Colonic mucosa (tissue), 4 donors: ENCODE measurements at regions not wholly inside any gene's neighbourhood (a gene's known extent, or its start where the extent isn't known, plus 50 kb on each side); places are given as distances from the start of the nearest gene placed in this dataset.

Experiments
- DNase-seq: peaks from one replicate; pipeline ENCODE4 v3.0.0-alpha.2; 2020
- H3K27ac ChIP-seq: fragments of 200-600 bp; one replicate; pipeline ENCODE4 v1.8.0; 2021
- H3K27me3 ChIP-seq: fragments of 200-600 bp; one replicate; pipeline ENCODE4 v1.8.0; 2021
- H3K36me3 ChIP-seq: fragments of 200-600 bp; one replicate; pipeline ENCODE4 v1.8.0; 2021
- H3K4me1 ChIP-seq: fragments of 200-600 bp; one replicate; pipeline ENCODE4 v1.8.0; 2021; ENCODE audit warnings: mild to moderate bottlenecking
- H3K4me3 ChIP-seq: fragments of 200-600 bp; one replicate; pipeline ENCODE4 v1.8.0; 2021
- H3K9ac ChIP-seq, 2 donors: one replicate each; pipeline ENCODE4 v1.7.0; 2013; ENCODE audit warnings: control low read depth in 2 of 2, low read depth in 2 of 2, low read length in 2 of 2
- H3K9me3 ChIP-seq: fragments of 200-600 bp; one replicate; pipeline ENCODE4 v1.8.0; 2021
- intact Hi-C: fragments of 100-400 bp; cut with DNase I; formaldehyde crosslinking; loops from one replicate; pipeline ENCODE4 v1.14.1; 2022
- TF ChIP-seq, protein P1 (sequence below): fragments of 200-600 bp; IDR thresholded peaks from one replicate; pipeline ENCODE4 v1.8.0; 2022; ENCODE audit warnings: antibody characterized with exemption, mild to moderate bottlenecking
- donor health status: healthy.
- donor health status: DM: no; HTN: no; CAD: no.
- donor health status: DM: no; HTN: no; CAD: no.

DNA sequence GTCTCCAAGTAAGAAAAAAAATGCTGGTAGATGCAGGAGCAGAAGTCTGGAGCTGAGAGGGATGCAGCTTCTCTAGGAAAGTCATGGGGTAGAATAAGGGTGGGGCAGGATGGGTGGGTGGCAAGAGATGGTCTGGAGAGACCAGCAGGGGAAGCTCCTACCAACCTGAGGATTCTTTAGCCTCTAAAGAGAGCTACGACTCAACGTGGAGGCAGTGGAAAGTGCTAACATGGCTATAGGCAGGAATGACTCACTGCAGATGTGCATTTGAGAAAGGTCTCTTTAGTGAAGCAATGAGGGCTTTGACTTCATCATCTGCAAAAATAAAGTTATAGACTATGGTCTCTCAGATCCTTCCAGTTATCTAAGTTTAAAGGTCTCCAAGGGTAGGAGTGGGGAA, 722.8 kb upstream of the RAB6C start:
- no peaks in the 10 kb centered on the region for H3K27me3 ChIP-seq
- H3K9me3 ChIP-seq: no peaks in the 10 kb centered on the region
- no peaks in the 10 kb centered on the region for H3K4me1 ChIP-seq
- no peak overlapping the region for H3K27ac ChIP-seq
- TF ChIP-seq, protein P1, sequence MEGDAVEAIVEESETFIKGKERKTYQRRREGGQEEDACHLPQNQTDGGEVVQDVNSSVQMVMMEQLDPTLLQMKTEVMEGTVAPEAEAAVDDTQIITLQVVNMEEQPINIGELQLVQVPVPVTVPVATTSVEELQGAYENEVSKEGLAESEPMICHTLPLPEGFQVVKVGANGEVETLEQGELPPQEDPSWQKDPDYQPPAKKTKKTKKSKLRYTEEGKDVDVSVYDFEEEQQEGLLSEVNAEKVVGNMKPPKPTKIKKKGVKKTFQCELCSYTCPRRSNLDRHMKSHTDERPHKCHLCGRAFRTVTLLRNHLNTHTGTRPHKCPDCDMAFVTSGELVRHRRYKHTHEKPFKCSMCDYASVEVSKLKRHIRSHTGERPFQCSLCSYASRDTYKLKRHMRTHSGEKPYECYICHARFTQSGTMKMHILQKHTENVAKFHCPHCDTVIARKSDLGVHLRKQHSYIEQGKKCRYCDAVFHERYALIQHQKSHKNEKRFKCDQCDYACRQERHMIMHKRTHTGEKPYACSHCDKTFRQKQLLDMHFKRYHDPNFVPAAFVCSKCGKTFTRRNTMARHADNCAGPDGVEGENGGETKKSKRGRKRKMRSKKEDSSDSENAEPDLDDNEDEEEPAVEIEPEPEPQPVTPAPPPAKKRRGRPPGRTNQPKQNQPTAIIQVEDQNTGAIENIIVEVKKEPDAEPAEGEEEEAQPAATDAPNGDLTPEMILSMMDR: no peak
- intact Hi-C loops: no loop called here
- no peaks in the 10 kb centered on the region for H3K36me3 ChIP-seq
- no peak overlapping the region for H3K9ac ChIP-seq
- no peak overlapping the region for H3K4me3 ChIP-seq
- no peak for DNase-seq

DNA sequence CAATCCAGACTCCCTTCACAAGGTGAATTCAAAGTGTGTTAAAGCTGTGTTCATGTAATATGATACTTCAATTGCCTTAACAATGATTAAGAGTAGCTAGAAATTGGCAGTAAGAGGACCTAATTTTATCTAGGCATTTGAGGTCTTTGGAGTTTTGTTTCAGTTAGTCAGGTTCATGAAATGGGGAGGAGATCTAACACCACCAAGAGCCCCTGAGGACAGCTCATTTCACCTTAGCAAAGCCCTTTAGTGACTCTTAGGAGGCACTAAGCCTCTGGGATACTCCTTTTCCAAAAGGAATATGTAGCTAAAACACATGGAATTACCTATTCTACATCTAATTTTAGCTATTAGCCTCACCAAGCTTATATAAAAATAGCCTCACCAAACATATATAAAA, 716.5 kb upstream of the RAB6C start:
- Histone ChIP-seq H3K27me3 (no peaks in the 10 kb centered on the region), H3K9ac (no peak overlapping the region), H3K9me3 (no peaks in the 10 kb centered on the region), H3K4me1 (no peaks in the 10 kb centered on the region), H3K36me3 (no peaks in the 10 kb centered on the region), H3K27ac (no peak overlapping the region), H3K4me3 (no peak overlapping the region)
- TF ChIP-seq, protein P1: no peak
- DNase-seq: no peak
- intact Hi-C loops: no loop called here

DNA sequence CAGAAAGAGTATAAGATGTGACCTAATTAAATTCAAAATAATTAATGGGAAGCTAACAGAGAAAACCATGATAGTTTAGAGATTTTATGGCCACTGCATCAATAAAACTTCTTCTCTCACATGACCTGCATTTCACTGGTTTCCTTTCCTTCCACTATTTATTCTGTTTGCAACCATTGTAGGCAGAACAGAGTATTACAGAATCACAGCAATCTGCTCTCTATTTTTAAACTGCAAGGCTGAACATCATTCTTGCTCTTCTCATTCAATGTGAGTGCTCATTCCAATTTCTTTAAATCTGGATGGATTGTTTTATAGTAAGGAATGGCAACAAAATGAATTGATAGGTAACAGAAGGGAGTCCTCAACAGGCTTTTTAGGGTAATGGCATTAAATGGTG, 715.5 kb upstream of the RAB6C start:
- TF ChIP-seq, protein P1: no peak
- H3K27ac ChIP-seq: no peak overlapping the region
- H3K9me3 ChIP-seq: no peaks in the 10 kb centered on the region
- no peak for DNase-seq
- no peak overlapping the region for H3K9ac ChIP-seq
- H3K27me3 ChIP-seq: no peaks in the 10 kb centered on the region
- no peaks in the 10 kb centered on the region for H3K36me3 ChIP-seq
- intact Hi-C loops: no loop called here
- H3K4me3 ChIP-seq: no peak overlapping the region
- H3K4me1 ChIP-seq: no peaks in the 10 kb centered on the region

DNA sequence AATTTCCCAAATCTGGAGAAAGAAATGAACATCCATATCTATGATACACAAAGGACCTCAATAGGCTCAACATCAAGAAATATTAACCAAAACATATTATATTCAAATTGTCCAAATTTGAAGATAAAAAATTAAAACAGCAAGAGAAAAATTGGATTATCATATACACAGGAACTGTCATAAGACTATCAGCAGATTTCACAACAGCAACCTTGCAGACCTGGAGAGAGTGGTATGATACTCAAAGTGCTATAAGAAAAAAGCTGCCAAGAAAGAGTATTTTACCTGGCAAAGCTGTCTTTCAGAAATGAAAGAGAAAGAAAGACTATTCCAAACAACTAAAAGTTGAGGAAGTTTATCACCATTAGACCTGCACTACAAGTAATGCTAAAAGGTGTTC, 711.9 kb upstream of the RAB6C start:
- Histone ChIP-seq H3K27ac (no peak overlapping the region), H3K4me1 (no peaks in the 10 kb centered on the region), H3K9ac (no peak overlapping the region), H3K4me3 (no peak overlapping the region), H3K9me3 (no peaks in the 10 kb centered on the region), H3K27me3 (no peaks in the 10 kb centered on the region), H3K36me3 (no peaks in the 10 kb centered on the region)
- TF ChIP-seq, protein P1: no peak
- DNase-seq: no peak
- intact Hi-C loops: no loop called here

DNA sequence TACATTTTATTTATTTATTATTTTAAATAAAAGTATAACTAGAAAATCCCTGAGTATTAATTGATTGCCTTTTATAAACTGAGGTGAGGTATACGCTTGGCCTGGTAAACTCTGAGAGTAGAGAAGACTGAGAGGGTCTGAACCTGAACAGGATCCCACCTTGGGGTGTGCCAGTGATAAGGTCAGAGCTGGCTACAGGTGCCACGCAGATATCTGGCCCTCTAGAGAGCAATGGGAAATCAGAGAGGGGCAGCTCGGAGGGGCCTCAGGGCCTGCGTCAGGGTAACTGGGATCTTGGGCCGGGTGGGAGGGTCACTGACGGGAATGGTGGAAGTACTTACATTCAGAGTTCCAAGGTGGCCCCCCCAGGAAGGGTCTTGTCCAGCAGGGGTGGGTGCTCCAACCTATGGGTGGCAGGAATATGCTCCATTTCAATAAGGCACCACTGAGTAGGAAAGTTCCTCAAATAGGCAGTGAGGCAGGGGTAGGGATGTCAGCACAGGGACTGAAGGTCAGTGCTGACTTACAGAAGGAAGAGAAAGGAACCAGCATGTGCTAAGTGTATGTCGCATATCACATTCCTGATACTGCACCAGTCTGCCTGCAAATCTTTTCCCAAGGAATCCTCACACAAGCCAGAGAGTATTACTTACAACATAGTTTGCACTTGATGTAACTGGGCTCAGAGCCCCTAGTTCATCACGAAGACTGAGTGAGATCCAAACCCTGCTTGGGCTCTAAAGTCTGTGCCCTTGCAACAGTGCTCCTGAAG, 706.0 kb upstream of the RAB6C start:
- H3K27ac ChIP-seq: no peak overlapping the region
- no peaks in the 10 kb centered on the region for H3K4me1 ChIP-seq
- H3K36me3 ChIP-seq: no peaks in the 10 kb centered on the region
- H3K4me3 ChIP-seq: no peak overlapping the region
- intact Hi-C loops: no loop called here
- no peaks in the 10 kb centered on the region for H3K27me3 ChIP-seq
- no peaks in the 10 kb centered on the region for H3K9me3 ChIP-seq
- H3K9ac ChIP-seq: no peak overlapping the region
- TF ChIP-seq, protein P1: no peak
- DNase-seq: no peak
